Heart right ventricle (tissue), 16 donors: ENCODE measurements at regions not wholly inside any gene's neighbourhood (a gene's known extent, or its start where the extent isn't known, plus 50 kb on each side); places are given as distances from the start of the nearest gene placed in this dataset.

Experiments used
- ATAC-seq, 8 donors: fragments of 200-7000 bp; cut with Tn5 transposase; one replicate each; pipeline ENCODE4 v1.9.1; 2020; ENCODE audit warnings: mild to moderate bottlenecking in 8 of 8, moderate library complexity in 8 of 8, moderate number of reproducible peaks in 1 of 8
- DNase-seq, 2 donors: peaks; one replicate each; pipeline ENCODE4 v3.0.0-alpha.2; 2020
- H3K27ac ChIP-seq, 10 donors: fragments of 200-600 bp; sonication (generic) in 2 of 10; one replicate each; pipeline versions ENCODE4 v1.5.0 to v1.8.0; 2020 to 2022; ENCODE audit warnings: mild to moderate bottlenecking in 3 of 10
- H3K27me3 ChIP-seq, 7 donors: fragments of 200-600 bp; one replicate each; pipeline ENCODE4 v1.8.0; 2021 to 2022; ENCODE audit warnings: mild to moderate bottlenecking in 2 of 7
- H3K36me3 ChIP-seq, 9 donors: fragments of 200-600 bp; sonication (generic) in 1 of 9; one replicate each; pipeline versions ENCODE4 v1.5.0 to v1.8.0; 2020 to 2022; ENCODE audit warnings: mild to moderate bottlenecking in 2 of 9
- H3K4me1 ChIP-seq, 9 donors: fragments of 200-600 bp; sonication (generic) in 1 of 9; one replicate each; pipeline versions ENCODE4 v1.5.0 to v1.8.0; 2020 to 2022; ENCODE audit warnings: mild to moderate bottlenecking in 4 of 9
- H3K4me3 ChIP-seq, 10 donors: fragments of 200-600 bp; sonication (generic) in 2 of 10; one replicate each; pipeline versions ENCODE4 v1.5.0 to v1.8.0; 2020 to 2022; ENCODE audit warnings: mild to moderate bottlenecking in 7 of 10, moderate library complexity in 2 of 10
- H3K9me3 ChIP-seq, 11 donors: fragments of 200-600 bp in 10 of 11; sonication (generic) in 2 of 11; one replicate each; pipeline versions ENCODE4 v1.5.0 to v1.8.0; 2013 to 2022; ENCODE audit warnings: mild to moderate bottlenecking in 2 of 11, control low read depth in 1 of 11, moderate library complexity in 1 of 11
- CTCF ChIP-seq, 9 donors: fragments of 200-600 bp; sonication (generic) in 2 of 9; IDR thresholded peaks; one replicate each; pipeline versions ENCODE4 v1.5.0 to v1.8.0; 2021 to 2022; ENCODE audit warnings: antibody characterized with exemption in 9 of 9, mild to moderate bottlenecking in 5 of 9, moderate library complexity in 1 of 9
- WGBS, 2 donors: extraction: QIAGEN DNeasy Blood & Tissue Kit; methylation state at CpG; one replicate each; pipeline ENCODE4 v1.1.7; 2013; ENCODE audit warnings: inconsistent platforms in 1 of 2; 5-methylcytosine and 5-hydroxymethylcytosine counted together
- intact Hi-C, 10 donors: fragments of 100-400 bp; cut with DNase I; formaldehyde crosslinking; loops; one replicate each; pipeline versions ENCODE4 v1.11.1 to v1.14.2; 2022
- donor health status: Arrhythmogenic right ventricular cardiomyopathy.
- donor health status: ischemic (EF 13 %, LVEDD 7.1; RV severe dilation, severe dysfunction).
- donor health status: healthy with polysubstance abuse.
- donor health status: DM: no; HTN: yes; CAD: no.
- donor health status: DM: no; HTN: no; CAD: no.
- donor health status: ischemic (EF 25% LVEDD 6.9; RV normal size, moderate dysfunction).
- donor health status: ischemic (EF 25% LVEDD 5.7; RV mildly dilated, moderate dysfunction).
- donor health status: healthy.
- donor health status: DM: yes; HTN: yes; CAD: no.
- donor health status: Ischemic cardiomyopathy.
- donor health status: ischemic (EF 35%, LVEDD 5.7; RV mildly dilated, moderate dysfunction).
- donor health status: nonischemic (EF 11% LVEDD 7.7; RV severe dilation, severe dysfunction).
- donor health status: DM: yes; HTN: yes; CAD: no.
- donor health status: PGD.
- donor health status: ischemic (EF 29% LVEDD 5.4; RV normal size, mild dysfunction).
- donor health status: nonischemic (EF 23%, LVEDD 6.1; RV moderate dilation, normal function).

- H3K4me1 ChIP-seq, result no peaks in the 10 kb centered on the region
- H3K27ac ChIP-seq, result no peak overlapping the region
- TF ChIP-seq CTCF (IDR thresholded peaks at IDR 0.05), result no peak
- H3K9me3 ChIP-seq, result no peaks in the 10 kb centered on the region
- H3K36me3 ChIP-seq, result no peaks in the 10 kb centered on the region
- intact Hi-C loops, result no loop called here
- no peak overlapping the region for H3K4me3 ChIP-seq
- ATAC-seq, result no peak
- H3K27me3 ChIP-seq, result no peaks in the 10 kb centered on the region
- DNase-seq, result no peak
- WGBS, 2 donors, result 61 to 68% methylated on average over 1 of the region's 1 CpG
These were observed 184.7 kb upstream of the PCSK2 start for GRCh38 chr20:17042122-17042521.

DNA sequence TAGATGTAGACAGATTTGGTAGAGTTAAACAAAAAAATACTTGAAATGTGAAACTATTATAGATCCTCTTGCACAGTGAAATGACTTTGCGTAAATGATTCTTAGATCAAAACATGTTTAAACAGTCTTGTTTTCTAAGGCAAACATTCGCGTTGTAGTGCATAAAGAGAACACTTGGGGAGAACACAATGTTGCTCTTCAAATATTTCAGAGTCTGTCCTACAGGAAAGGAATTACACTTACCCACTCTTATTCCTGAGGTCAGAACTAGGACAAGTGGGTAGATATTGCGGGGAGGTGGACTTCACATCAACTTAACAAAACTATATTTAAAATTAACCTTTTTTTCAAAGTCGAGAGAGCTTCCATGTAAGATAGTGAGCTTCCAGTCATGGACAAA, 183.5 kb upstream of the PCSK2 start:
- WGBS, 2 donors, result 89 to 91% methylated on average over 5 of the region's 5 CpGs
- Histone ChIP-seq H3K9me3 (no peaks in the 10 kb centered on the region), H3K36me3 (no peaks in the 10 kb centered on the region), H3K27me3 (no peaks in the 10 kb centered on the region), H3K27ac (no peak overlapping the region), H3K4me3 (no peak overlapping the region), H3K4me1 (no peaks in the 10 kb centered on the region)
- DNase-seq, result no peak
- intact Hi-C loops, result no loop called here
- ATAC-seq, result no peak
- TF ChIP-seq CTCF (IDR thresholded peaks at IDR 0.05), result no peak

GRCh38 chr20:17044891-17045290, 181.9 kb upstream of the PCSK2 start:
- Histone ChIP-seq H3K36me3 (no peaks in the 10 kb centered on the region), H3K4me3 (no peak overlapping the region), H3K9me3 (no peaks in the 10 kb centered on the region), H3K4me1 (no peaks in the 10 kb centered on the region), H3K27me3 (no peaks in the 10 kb centered on the region), H3K27ac (no peak overlapping the region)
- intact Hi-C loops, result no loop called here
- DNase-seq (no peak), ATAC-seq (no peak)
- WGBS, 2 donors, result 38 to 49% methylated on average over 3 of the region's 3 CpGs
- no peak for TF ChIP-seq CTCF (IDR thresholded peaks at IDR 0.05)

DNA sequence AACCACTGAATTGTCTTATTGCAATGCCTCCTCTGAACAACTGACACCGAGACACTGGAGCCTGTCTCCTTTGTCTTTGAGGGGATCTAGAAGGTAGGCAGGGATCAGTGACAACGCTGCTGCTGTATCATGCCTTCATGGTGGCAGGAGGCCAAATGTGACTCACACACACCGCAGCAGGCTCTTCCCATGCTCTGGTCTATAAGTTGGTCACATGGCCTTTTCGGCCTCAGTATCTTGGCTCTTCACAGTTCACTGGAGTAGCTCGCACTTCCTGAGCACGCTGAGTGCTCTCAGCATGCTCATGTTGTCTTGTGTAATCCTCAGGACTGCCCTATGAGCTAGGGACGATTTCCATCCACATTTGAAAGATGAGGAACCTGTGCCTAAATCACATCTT, 167.4 kb upstream of the PCSK2 start:
- Histone ChIP-seq H3K4me1 (no peaks in the 10 kb centered on the region), H3K27ac (no peak overlapping the region), H3K36me3 (no peaks in the 10 kb centered on the region), H3K27me3 (no peaks in the 10 kb centered on the region), H3K4me3 (no peak overlapping the region), H3K9me3 (peaks cover 0 to 50% (median 0%) of the 10 kb centered on the region in 11 donors)
- TF ChIP-seq CTCF (IDR thresholded peaks at IDR 0.05), result no peak
- ATAC-seq, result no peak
- 59 to 65% methylated on average over 7 of the region's 7 CpGs for WGBS, 2 donors
- no peak for DNase-seq
- intact Hi-C loops, result no loop called here

DNA sequence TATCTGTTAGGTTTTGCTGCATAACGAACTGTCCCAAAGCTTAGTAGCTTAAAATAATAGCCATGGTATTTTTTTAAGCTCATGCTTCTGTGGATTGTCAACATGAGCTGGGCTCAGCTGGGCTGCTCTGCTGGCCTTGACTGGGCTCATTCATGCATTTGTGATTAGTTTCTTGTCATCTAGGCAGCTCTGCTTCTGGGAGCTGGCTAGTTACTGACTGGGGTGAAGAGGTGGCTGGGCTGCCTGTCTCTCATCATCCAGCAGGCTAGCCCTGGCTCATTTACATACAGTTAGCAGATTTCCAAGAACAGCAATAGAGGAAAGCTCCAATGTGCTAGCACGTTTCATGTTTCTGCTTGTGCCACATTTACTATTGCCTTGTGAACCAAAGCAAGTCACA, 165.1 kb upstream of the PCSK2 start:
- Histone ChIP-seq H3K27ac (no peak overlapping the region), H3K9me3 (peaks cover 0 to 40% (median 0%) of the 10 kb centered on the region in 11 donors), H3K27me3 (no peaks in the 10 kb centered on the region), H3K4me1 (no peaks in the 10 kb centered on the region), H3K36me3 (no peaks in the 10 kb centered on the region), H3K4me3 (no peak overlapping the region)
- TF ChIP-seq CTCF (IDR thresholded peaks at IDR 0.05), result no peak
- ATAC-seq (no peak), DNase-seq (no peak)
- 45 to 47% methylated on average over 2 of the region's 2 CpGs for WGBS, 2 donors
- intact Hi-C loops, result no loop called here
